Smooth muscle cell (in vitro differentiated cells): ENCODE measurements at regions not wholly inside any gene's neighbourhood (a gene's known extent, or its start where the extent isn't known, plus 50 kb on each side); places are given as distances from the start of the nearest gene placed in this dataset.

Source experiments
- DNase-seq: peaks from one replicate; lab custom pipeline; 2025; ENCODE audit not compliant: unreplicated experiment; lab: John Stamatoyannopoulos, UW
- H2AFZ ChIP-seq: fragments of 200-600 bp; sonication (generic); 2 replicates; pipeline ENCODE4 v1.6.0; 2016; ENCODE audit warnings: antibody characterized with exemption, low read depth, mild to moderate bottlenecking
- H3F3A ChIP-seq: fragments of 200-600 bp; sonication (generic); 2 replicates; pipeline ENCODE4 v1.6.0; 2017; ENCODE audit warnings: antibody characterized with exemption, low read depth
- H3K27ac ChIP-seq: fragments of 200-600 bp; sonication (generic); 2 replicates; pipeline ENCODE4 v1.5.1; 2016; ENCODE audit warnings: low read depth, mild to moderate bottlenecking
- H3K27me3 ChIP-seq: fragments of 200-600 bp; sonication (generic); 2 replicates; pipeline ENCODE4 v1.6.1; 2016; ENCODE audit warnings: low read depth, mild to moderate bottlenecking
- H3K36me3 ChIP-seq: fragments of 200-600 bp; sonication (generic); 2 replicates; pipeline ENCODE4 v1.5.1; 2016; ENCODE audit warnings: low read depth
- H3K4me1 ChIP-seq: fragments of 200-600 bp; sonication (generic); 2 replicates; pipeline ENCODE4 v1.5.1; 2016; ENCODE audit warnings: low read depth
- H3K4me2 ChIP-seq: fragments of 200-600 bp; sonication (generic); 2 replicates; pipeline ENCODE4 v1.6.0; 2016; ENCODE audit warnings: mild to moderate bottlenecking
- H3K4me3 ChIP-seq: fragments of 200-600 bp; sonication (generic); 2 replicates; pipeline ENCODE4 v1.5.1; 2016; ENCODE audit warnings: mild to moderate bottlenecking
- H3K79me2 ChIP-seq: fragments of 200-600 bp; sonication (generic); 2 replicates; pipeline ENCODE4 v1.6.0; 2016; ENCODE audit warnings: low read depth, mild to moderate bottlenecking
- H3K9ac ChIP-seq: fragments of 200-600 bp; sonication (generic); 2 replicates; pipeline ENCODE4 v1.6.0; 2016; ENCODE audit warnings: low read depth
- H3K9me3 ChIP-seq: fragments of 200-600 bp; sonication (generic); replicated peaks from 2 replicates; pipeline ENCODE4 v1.5.1; 2016; ENCODE audit warnings: low read depth
- H4K20me1 ChIP-seq: fragments of 200-600 bp; sonication (generic); 2 replicates; pipeline ENCODE4 v1.6.0; 2016; ENCODE audit warnings: low read depth
- WGBS: methylation state at CpG from one replicate; pipeline ENCODE4 v1.1.7; 2016; ENCODE audit warnings: low lambda C conversion rate; 5-methylcytosine and 5-hydroxymethylcytosine counted together
- TF ChIP-seq, protein P1 (sequence below): fragments of 200-600 bp; sonication (generic); IDR thresholded peaks from 2 replicates; pipeline ENCODE4 v1.5.1; 2017; ENCODE audit warnings: borderline replicate concordance, mild to moderate bottlenecking, antibody characterized with exemption; ENCODE audit not compliant: insufficient read depth, poor library complexity, severe bottlenecking

DNA sequence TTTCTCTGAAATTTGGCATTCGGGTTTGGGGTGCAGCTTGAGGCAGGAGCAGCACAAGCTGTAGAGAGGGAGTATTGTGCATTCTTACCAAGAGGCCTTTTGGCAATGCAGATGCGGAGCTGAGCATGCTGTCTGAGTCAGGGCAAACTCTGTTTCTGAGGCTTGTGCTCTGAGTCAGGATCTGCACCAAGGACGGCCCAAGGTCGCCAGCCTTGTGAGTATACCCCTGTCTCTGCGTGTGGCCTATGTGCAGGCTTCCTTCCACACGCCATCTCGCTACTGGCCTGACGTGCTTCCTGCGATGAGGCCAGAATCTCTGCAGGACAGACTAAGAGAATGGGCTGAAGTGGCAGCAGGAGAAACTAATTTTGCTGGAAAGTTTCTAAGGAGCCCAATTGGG lies 83.8 kb upstream of the ROPN1 start:
- Histone ChIP-seq H3K27me3 (no peaks in the 10 kb centered on the region), H3K9me3 (no peaks in the 10 kb centered on the region), H3K27ac (no peak overlapping the region), H3K9ac (no peak overlapping the region), H3K79me2 (peaks cover 35% of the 10 kb centered on the region), H3K4me1 (no peaks in the 10 kb centered on the region), H3K36me3 (no peaks in the 10 kb centered on the region), H3K4me3 (no peak overlapping the region), H3K4me2 (no peak overlapping the region), H4K20me1 (peaks cover 78% of the 10 kb centered on the region), H3F3A (no peaks in the 10 kb centered on the region), H2AFZ (no peak overlapping the region)
- 84% methylated on average over 9 of the region's 9 CpGs for WGBS
- DNase-seq, result no peak
- TF ChIP-seq, protein P1, sequence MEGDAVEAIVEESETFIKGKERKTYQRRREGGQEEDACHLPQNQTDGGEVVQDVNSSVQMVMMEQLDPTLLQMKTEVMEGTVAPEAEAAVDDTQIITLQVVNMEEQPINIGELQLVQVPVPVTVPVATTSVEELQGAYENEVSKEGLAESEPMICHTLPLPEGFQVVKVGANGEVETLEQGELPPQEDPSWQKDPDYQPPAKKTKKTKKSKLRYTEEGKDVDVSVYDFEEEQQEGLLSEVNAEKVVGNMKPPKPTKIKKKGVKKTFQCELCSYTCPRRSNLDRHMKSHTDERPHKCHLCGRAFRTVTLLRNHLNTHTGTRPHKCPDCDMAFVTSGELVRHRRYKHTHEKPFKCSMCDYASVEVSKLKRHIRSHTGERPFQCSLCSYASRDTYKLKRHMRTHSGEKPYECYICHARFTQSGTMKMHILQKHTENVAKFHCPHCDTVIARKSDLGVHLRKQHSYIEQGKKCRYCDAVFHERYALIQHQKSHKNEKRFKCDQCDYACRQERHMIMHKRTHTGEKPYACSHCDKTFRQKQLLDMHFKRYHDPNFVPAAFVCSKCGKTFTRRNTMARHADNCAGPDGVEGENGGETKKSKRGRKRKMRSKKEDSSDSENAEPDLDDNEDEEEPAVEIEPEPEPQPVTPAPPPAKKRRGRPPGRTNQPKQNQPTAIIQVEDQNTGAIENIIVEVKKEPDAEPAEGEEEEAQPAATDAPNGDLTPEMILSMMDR, result no peak

DNA sequence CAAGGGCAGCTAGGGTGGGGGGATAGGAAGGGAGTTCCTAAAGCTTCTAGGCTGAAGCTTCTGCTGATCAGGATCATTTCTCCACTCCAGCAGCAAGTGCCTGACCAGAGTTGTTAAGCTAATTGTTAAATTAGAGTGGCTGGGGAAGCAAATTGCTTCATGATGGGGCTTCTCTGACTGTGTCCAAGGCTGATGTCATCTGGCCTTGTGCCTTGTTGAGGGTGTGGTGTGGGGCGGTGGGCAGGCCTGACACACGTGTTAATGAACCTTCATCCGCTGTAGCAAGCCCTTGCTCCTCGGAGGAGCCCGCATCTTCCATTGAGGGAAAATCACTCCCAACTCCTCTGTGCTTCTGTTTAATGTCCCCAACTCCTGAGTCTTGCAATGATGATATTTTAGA lies 84.3 kb upstream of the ROPN1 start:
- H3K9ac ChIP-seq, result no peak overlapping the region
- H2AFZ ChIP-seq, result no peak overlapping the region
- H3K4me1 ChIP-seq, result no peaks in the 10 kb centered on the region
- peaks cover 31% of the 10 kb centered on the region for H3K79me2 ChIP-seq
- no peak overlapping the region for H3K4me2 ChIP-seq
- no peak overlapping the region for H3K27ac ChIP-seq
- no peak for DNase-seq
- peaks cover 75% of the 10 kb centered on the region for H4K20me1 ChIP-seq
- H3K9me3 ChIP-seq, result no peaks in the 10 kb centered on the region
- 88% methylated on average over 5 of the region's 5 CpGs for WGBS
- H3F3A ChIP-seq, result no peaks in the 10 kb centered on the region
- no peaks in the 10 kb centered on the region for H3K27me3 ChIP-seq
- TF ChIP-seq, protein P1, result no peak
- no peak overlapping the region for H3K4me3 ChIP-seq
- no peaks in the 10 kb centered on the region for H3K36me3 ChIP-seq

DNA sequence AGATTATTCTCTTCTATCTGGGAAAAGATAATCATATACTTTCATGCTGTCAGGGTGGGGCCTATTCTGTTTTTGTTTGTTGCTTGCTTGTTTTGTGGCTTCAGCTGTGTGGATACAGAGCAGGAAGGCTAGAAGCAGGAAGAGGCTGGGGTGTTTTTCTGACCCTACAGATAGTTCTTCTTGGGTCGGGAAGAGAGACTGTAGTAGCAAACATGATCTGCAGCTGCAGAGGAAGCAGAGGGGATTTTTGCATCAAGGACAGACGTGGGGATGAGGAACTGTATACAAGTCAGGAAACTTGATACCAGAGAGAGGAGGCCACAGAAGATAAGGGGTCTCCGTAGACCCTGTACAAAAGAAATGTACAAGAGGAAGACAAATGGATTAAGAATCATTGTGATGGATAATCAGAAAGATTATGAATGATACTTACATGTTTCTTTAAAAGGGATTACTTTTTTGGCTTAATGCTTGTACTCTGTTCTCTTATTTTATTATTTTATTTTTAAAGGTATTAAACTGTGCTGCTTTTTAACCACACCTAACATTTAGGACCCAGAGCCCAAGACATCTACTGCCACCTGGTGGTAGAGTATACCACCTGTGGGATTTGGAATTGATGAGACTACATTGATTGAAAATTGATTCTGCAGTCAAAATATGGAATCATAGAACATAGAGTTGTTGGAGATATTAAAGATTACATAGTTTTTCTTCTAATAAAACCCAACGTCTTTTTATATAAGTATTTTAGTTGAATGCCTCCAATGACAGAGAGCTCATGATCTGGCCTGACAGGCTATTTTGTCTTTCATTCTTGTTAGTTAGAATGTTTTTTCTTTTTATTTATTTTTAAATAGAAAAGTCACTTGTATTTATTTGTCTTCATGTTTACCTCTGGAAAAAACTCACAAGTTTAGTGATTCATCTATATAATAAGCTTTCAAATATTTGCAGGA lies 87.3 kb upstream of the ROPN1 start:
- H3K27me3 ChIP-seq, result no peaks in the 10 kb centered on the region
- H2AFZ ChIP-seq, result no peak overlapping the region
- DNase-seq, result no peak
- H3K4me3 ChIP-seq, result no peak overlapping the region
- no peaks in the 10 kb centered on the region for H3F3A ChIP-seq
- peaks cover 55% of the 10 kb centered on the region for H4K20me1 ChIP-seq
- H3K4me1 ChIP-seq, result no peaks in the 10 kb centered on the region
- no peak overlapping the region for H3K9ac ChIP-seq
- 12% methylated on average over 4 of the region's 4 CpGs for WGBS
- H3K4me2 ChIP-seq, result peak overlapping the region; percentile 56
- peak overlapping the region; percentile 7 for H3K27ac ChIP-seq
- peaks cover 24% of the 10 kb centered on the region for H3K79me2 ChIP-seq
- TF ChIP-seq, protein P1, result peak; percentile 84
- H3K9me3 ChIP-seq, result no peaks in the 10 kb centered on the region
- no peaks in the 10 kb centered on the region for H3K36me3 ChIP-seq
